IMR-90 (cell line): ENCODE measurements at regions not wholly inside any gene's neighbourhood (a gene's known extent, or its start where the extent isn't known, plus 50 kb on each side); places are given as distances from the start of the nearest gene placed in this dataset.

ENCODE experiments used
- ATAC-seq: fragments of 200-7000 bp; cut with Tn5 transposase; 2 replicates; pipeline ENCODE4 v1.9.1; 2020; ENCODE audit warnings: low read depth, mild to moderate bottlenecking, moderate library complexity
- BruUV-seq: library from RNA; stranded (reverse); fragments of 400-500 nt; replicated peaks from 2 replicates; lab custom pipeline; 2021; lab: Mats Ljungman, UMichigan
- CTCF ChIA-PET: fragments of 300-600 bp; formaldehyde crosslinking; extraction: SDS; loops from one replicate; lab custom pipeline; 2021; ENCODE audit warnings: antibody characterized with exemption; lab: Yijun Ruan, JAX
- POLR2A ChIA-PET: fragments of 300-600 bp; sonication (Branson Sonifier 250); formaldehyde crosslinking; loops from one replicate; lab custom pipeline; 2022; ENCODE audit warnings: antibody characterized with exemption; ENCODE audit not compliant: unreplicated experiment; lab: Charles Lee
- DNase-seq: peaks from one replicate; pipeline ENCODE4 v3.0.0; 2013
- H2AFZ ChIP-seq: replicated peaks from 2 replicates; pipeline ENCODE3; 2013; ENCODE audit warnings: low read length, mild to moderate bottlenecking; ENCODE audit not compliant: poor library complexity
- H2AK5ac ChIP-seq: 2 replicates; pipeline ENCODE4 v1.6.1; 2013; ENCODE audit warnings: low read depth, low read length, inconsistent platforms
- H2AK9ac ChIP-seq: replicated peaks from 2 replicates; pipeline ENCODE3; 2013; ENCODE audit warnings: mild to moderate bottlenecking, low read depth, low read length, moderate library complexity; ENCODE audit not compliant: poor library complexity
- H2BK120ac ChIP-seq: 2 replicates; pipeline ENCODE4 v1.6.1; 2013; ENCODE audit warnings: low read depth, low read length, inconsistent platforms
- H2BK15ac ChIP-seq: 3 replicates; pipeline ENCODE4 v1.6.1; 2013; ENCODE audit warnings: low read depth, low read length, inconsistent platforms
- H2BK20ac ChIP-seq: 2 replicates; pipeline ENCODE4 v1.6.1; 2013; ENCODE audit warnings: low read depth, mild to moderate bottlenecking, inconsistent platforms, low read length, moderate library complexity
- H2BK5ac ChIP-seq: 2 replicates; pipeline ENCODE4 v1.6.1; 2013; ENCODE audit warnings: mild to moderate bottlenecking, low read depth, low read length, inconsistent platforms; ENCODE audit not compliant: poor library complexity, severe bottlenecking
- H3K14ac ChIP-seq: replicated peaks from 2 replicates; pipeline ENCODE4 v1.6.1; 2013; ENCODE audit warnings: low read depth, low read length, inconsistent platforms
- H3K18ac ChIP-seq: 2 replicates; pipeline ENCODE4 v1.6.1; 2013; ENCODE audit warnings: low read depth, low read length, control low read depth
- H3K23ac ChIP-seq: 2 replicates; pipeline ENCODE4 v1.6.1; 2013; ENCODE audit warnings: low read depth, low read length, inconsistent platforms
- H3K27ac ChIP-seq: 2 replicates; pipeline ENCODE4 v1.5.1; 2013; ENCODE audit warnings: mild to moderate bottlenecking, control low read depth, low read length; ENCODE audit not compliant: insufficient read depth
- H3K27me3 ChIP-seq: 2 replicates; pipeline ENCODE4 v1.6.1; 2013; ENCODE audit warnings: low read length; ENCODE audit not compliant: control insufficient read depth, insufficient read depth
- H3K36me3 ChIP-seq: 2 replicates; pipeline ENCODE4 v1.6.1; 2013; ENCODE audit warnings: low read length, mixed read lengths; ENCODE audit not compliant: control insufficient read depth, insufficient read depth
- H3K4ac ChIP-seq: 2 replicates; pipeline ENCODE4 v1.6.1; 2013; ENCODE audit warnings: low read depth, low read length, inconsistent platforms
- H3K4me1 ChIP-seq: 2 replicates; pipeline ENCODE4 v1.6.1; 2013; ENCODE audit warnings: low read length, mixed read lengths; ENCODE audit not compliant: control insufficient read depth, insufficient read depth
- H3K4me2 ChIP-seq: 2 replicates; pipeline ENCODE4 v1.6.1; 2013; ENCODE audit warnings: low read depth, mild to moderate bottlenecking, control low read depth, low read length, moderate library complexity
- H3K4me3 ChIP-seq: 2 replicates; pipeline ENCODE4 v1.5.1; 2013; ENCODE audit warnings: low read depth, mild to moderate bottlenecking, control low read depth, low read length, moderate library complexity; ENCODE audit not compliant: insufficient read depth
- H3K56ac ChIP-seq: 2 replicates; pipeline ENCODE4 v1.6.1; 2013; ENCODE audit warnings: low read length, inconsistent platforms; ENCODE audit not compliant: insufficient read depth; ENCODE audit errors: extremely low read depth
- H3K79me1 ChIP-seq, 2 experiments: 2 replicates each; pipeline ENCODE4 v1.6.1; 2013; ENCODE audit warnings: low read length in 2 of 2, inconsistent platforms in 1 of 2, low read depth in 1 of 2
- H3K9ac ChIP-seq: 2 replicates; pipeline ENCODE4 v1.6.1; 2013; ENCODE audit warnings: low read depth, low read length, control low read depth
- H3K9me1 ChIP-seq: 2 replicates; pipeline ENCODE4 v1.6.1; 2013; ENCODE audit warnings: low read length, inconsistent platforms; ENCODE audit not compliant: insufficient read depth
- H3K9me3 ChIP-seq: 2 replicates; pipeline ENCODE4 v1.6.1; 2013; ENCODE audit warnings: low read length; ENCODE audit not compliant: control insufficient read depth, insufficient read depth
- H4K20me1 ChIP-seq: 2 replicates; pipeline ENCODE4 v1.6.1; 2013; ENCODE audit warnings: low read length, inconsistent platforms; ENCODE audit not compliant: insufficient read depth
- H4K5ac ChIP-seq: 2 replicates; pipeline ENCODE4 v1.6.1; 2013; ENCODE audit warnings: mild to moderate bottlenecking, low read depth, low read length, control low read depth
- H4K8ac ChIP-seq, 2 experiments: 2 replicates each; pipeline ENCODE4 v1.6.1; 2013; ENCODE audit warnings: low read depth in 2 of 2, low read length in 2 of 2, control low read depth in 1 of 2, inconsistent platforms in 1 of 2
- H4K91ac ChIP-seq: 2 replicates; pipeline ENCODE4 v1.6.1; 2013; ENCODE audit warnings: low read depth, low read length, inconsistent platforms; ENCODE audit not compliant: insufficient read depth
- BHLHE40 ChIP-seq: fragments of 150-350 bp; IDR thresholded peaks from 2 replicates; pipeline ENCODE4 v1.6.1; 2016; ENCODE audit warnings: mild to moderate bottlenecking, low read depth, low read length
- CEBPB ChIP-seq: IDR thresholded peaks from 2 replicates; pipeline ENCODE4 v1.6.1; 2012; ENCODE audit warnings: low read depth, low read length, improper control_type of control experiment
- CHD1 ChIP-seq: IDR thresholded peaks from 2 replicates; pipeline ENCODE4 v1.6.1; 2012; ENCODE audit warnings: low read depth, low read length, improper control_type of control experiment
- FOS ChIP-seq: fragments of 150-350 bp; IDR thresholded peaks from 2 replicates; pipeline ENCODE4 v1.6.1; 2016; ENCODE audit warnings: low read depth, low read length
- MAFK ChIP-seq: IDR thresholded peaks from 2 replicates; pipeline ENCODE4 v1.6.1; 2012; ENCODE audit warnings: low read depth, low read length, improper control_type of control experiment
- MAZ ChIP-seq: IDR thresholded peaks from 2 replicates; pipeline ENCODE4 v1.6.1; 2012; ENCODE audit warnings: low read depth, mild to moderate bottlenecking, low read length, improper control_type of control experiment, moderate library complexity, borderline replicate concordance
- MXI1 ChIP-seq: IDR thresholded peaks from 2 replicates; pipeline ENCODE4 v1.6.1; 2012; ENCODE audit warnings: low read depth, mild to moderate bottlenecking, low read length, moderate library complexity, borderline replicate concordance
- RAD21 ChIP-seq: IDR thresholded peaks from 2 replicates; pipeline ENCODE4 v1.6.1; 2012; ENCODE audit warnings: low read length, improper control_type of control experiment
- RCOR1 ChIP-seq: IDR thresholded peaks from 2 replicates; pipeline ENCODE4 v1.6.1; 2012; ENCODE audit warnings: mild to moderate bottlenecking, low read length, improper control_type of control experiment; ENCODE audit not compliant: insufficient replicate concordance
- SMC3 ChIP-seq: fragments of 150-350 bp; IDR thresholded peaks from 2 replicates; pipeline ENCODE4 v1.6.1; 2016; ENCODE audit warnings: low read depth, mild to moderate bottlenecking, antibody characterized with exemption, low read length, moderate library complexity
- WGBS, 2 experiments: methylation state at CpG; one replicate each; pipeline versions ENCODE4 v1.1.5 to v1.1.7; 2013; ENCODE audit warnings: missing lambda C conversion rate in 2 of 2; ENCODE audit not compliant: insufficient read length in 1 of 2; ENCODE audit errors: extremely low coverage in 2 of 2; 5-methylcytosine and 5-hydroxymethylcytosine counted together
- dilution Hi-C: fragments of 300-500 bp; cut with HindIII; formaldehyde crosslinking; loops from one replicate; pipeline ENCODE4 v1.14.3; 2018; ENCODE audit warnings: low sequenced_read_pairs; ENCODE audit not compliant: unreplicated experiment
- in situ Hi-C: fragments of 300-500 bp; cut with MboI; formaldehyde crosslinking; loops from 3 replicates; pipeline ENCODE4 v1.14.3; 2019; ENCODE audit warnings: low sequenced_read_pairs, inconsistent platforms, mixed read lengths
- intact Hi-C: fragments of 100-400 bp; cut with micrococcal nuclease; formaldehyde crosslinking; loops from 2 replicates; pipeline ENCODE4 v1.10.0; 2022
- TF ChIP-seq, protein P1 (sequence below): conservative IDR thresholded peaks from 2 replicates; pipeline ENCODE4 v1.5.1; 2012; ENCODE audit warnings: mild to moderate bottlenecking, low read depth, low read length, improper control_type of control experiment

DNA sequence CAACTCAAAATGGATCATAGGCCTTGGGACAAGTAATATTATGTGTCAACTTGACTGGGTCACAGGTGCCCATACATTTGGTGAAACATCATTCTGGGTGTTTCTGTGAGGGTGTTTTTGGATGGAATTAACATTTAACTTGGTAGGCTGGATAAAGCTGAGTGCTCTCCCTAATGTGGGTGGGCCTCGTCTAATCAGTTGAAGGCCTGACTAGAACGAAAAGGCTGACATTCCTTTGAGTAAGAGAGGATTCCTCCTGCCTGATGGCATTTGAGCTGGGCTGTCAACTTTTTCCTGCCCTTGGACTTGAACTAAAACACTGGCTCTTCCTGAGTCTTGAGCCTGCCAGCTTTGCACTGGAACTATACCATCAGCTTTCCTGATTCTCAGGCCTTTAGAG lies 93.4 kb upstream of the ESRRB start:
- Histone ChIP-seq H3K36me3 (no peaks in the 10 kb centered on the region), H4K91ac (no peak overlapping the region), H4K8ac (no peak overlapping the region), H3K14ac (no peak overlapping the region), H3K4me2 (no peak overlapping the region), H4K20me1 (no peaks in the 10 kb centered on the region), H2BK15ac (no peak overlapping the region), H3K4me1 (no peaks in the 10 kb centered on the region), H2BK20ac (no peak overlapping the region), H3K4ac (no peak overlapping the region), H3K79me1 (no peaks in the 10 kb centered on the region), H2BK5ac (no peak overlapping the region), H4K5ac (no peak overlapping the region), H3K23ac (no peak overlapping the region), H2BK120ac (no peak overlapping the region), H3K56ac (no peak overlapping the region), H2AFZ (no peak overlapping the region), H2AK9ac (no peak overlapping the region), H3K18ac (no peak overlapping the region), H3K9me3 (no peaks in the 10 kb centered on the region), H3K4me3 (no peak overlapping the region), H3K9me1 (no peaks in the 10 kb centered on the region), H3K27ac (no peak overlapping the region), H2AK5ac (no peak overlapping the region), H3K9ac (no peak overlapping the region), H3K27me3 (no peaks in the 10 kb centered on the region)
- CTCF ChIA-PET: no interaction called here
- dilution Hi-C loops (no loop called here), in situ Hi-C loops (no loop called here), intact Hi-C loops (no loop called here)
- WGBS, 2 experiments: 80% methylated on average over 1 of the region's 2 CpGs; no CpG with 5 or more reads in 1 of the 2 experiments
- BruUV-seq: no TSS peak
- no peak for ATAC-seq
- DNase-seq: no peak
- TF ChIP-seq FOS (no peak), MAFK (no peak), MXI1 (no peak), RCOR1 (no peak), BHLHE40 (no peak), CHD1 (no peak), CEBPB (no peak), RAD21 (no peak), SMC3 (no peak), MAZ (no peak)
- TF ChIP-seq, protein P1, sequence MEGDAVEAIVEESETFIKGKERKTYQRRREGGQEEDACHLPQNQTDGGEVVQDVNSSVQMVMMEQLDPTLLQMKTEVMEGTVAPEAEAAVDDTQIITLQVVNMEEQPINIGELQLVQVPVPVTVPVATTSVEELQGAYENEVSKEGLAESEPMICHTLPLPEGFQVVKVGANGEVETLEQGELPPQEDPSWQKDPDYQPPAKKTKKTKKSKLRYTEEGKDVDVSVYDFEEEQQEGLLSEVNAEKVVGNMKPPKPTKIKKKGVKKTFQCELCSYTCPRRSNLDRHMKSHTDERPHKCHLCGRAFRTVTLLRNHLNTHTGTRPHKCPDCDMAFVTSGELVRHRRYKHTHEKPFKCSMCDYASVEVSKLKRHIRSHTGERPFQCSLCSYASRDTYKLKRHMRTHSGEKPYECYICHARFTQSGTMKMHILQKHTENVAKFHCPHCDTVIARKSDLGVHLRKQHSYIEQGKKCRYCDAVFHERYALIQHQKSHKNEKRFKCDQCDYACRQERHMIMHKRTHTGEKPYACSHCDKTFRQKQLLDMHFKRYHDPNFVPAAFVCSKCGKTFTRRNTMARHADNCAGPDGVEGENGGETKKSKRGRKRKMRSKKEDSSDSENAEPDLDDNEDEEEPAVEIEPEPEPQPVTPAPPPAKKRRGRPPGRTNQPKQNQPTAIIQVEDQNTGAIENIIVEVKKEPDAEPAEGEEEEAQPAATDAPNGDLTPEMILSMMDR: no peak
- POLR2A ChIA-PET: no interaction called here
